ENCODE measurements at regions not wholly inside any gene's neighbourhood (a gene's known extent, or its start where the extent isn't known, plus 50 kb on each side); places are given as distances from the start of the nearest gene placed in this dataset.

GRCh38 chr14:66389481-66389880 lies 96.7 kb upstream of the CCDC196 start:
- Histone ChIP-seq H3K79me1 (ENCODE audit: low read depth in 1 of 2, low read length in 2 of 2) (no peaks in the 10 kb centered on the region), H3K27ac (ENCODE audit: insufficient read depth, low read length) (no peak overlapping the region), H2AFZ (replicated peaks; ENCODE audit: low read length, poor library complexity) (no peak overlapping the region), H2BK20ac (ENCODE audit: low read depth, low read length) (no peak overlapping the region), H3K9ac (ENCODE audit: low read depth, low read length) (no peak overlapping the region), H3K9me3 (ENCODE audit: control insufficient read depth, insufficient read depth, low read length) (no peaks in the 10 kb centered on the region), H4K20me1 (ENCODE audit: insufficient read depth, low read length) (no peaks in the 10 kb centered on the region), H2AK9ac (replicated peaks; ENCODE audit: low read depth, low read length, poor library complexity) (no peak overlapping the region), H2AK5ac (ENCODE audit: low read depth, low read length) (no peak overlapping the region), H3K18ac (ENCODE audit: low read depth, low read length) (no peak overlapping the region), H3K9me1 (ENCODE audit: insufficient read depth, low read length) (no peaks in the 10 kb centered on the region), H3K36me3 (ENCODE audit: control insufficient read depth, insufficient read depth, low read length) (no peaks in the 10 kb centered on the region), H3K4me2 (ENCODE audit: low read depth, low read length) (no peak overlapping the region), H3K4ac (ENCODE audit: low read depth, low read length) (no peak overlapping the region), H3K4me1 (ENCODE audit: control insufficient read depth, insufficient read depth, low read length) (no peaks in the 10 kb centered on the region), H3K56ac (ENCODE audit: extremely low read depth, insufficient read depth, low read length) (no peak overlapping the region), H4K8ac (ENCODE audit: low read depth in 2 of 2, low read length in 2 of 2) (no peak overlapping the region), H2BK120ac (ENCODE audit: low read depth, low read length) (no peak overlapping the region), H3K14ac (replicated peaks; ENCODE audit: low read depth, low read length) (no peak overlapping the region), H4K5ac (ENCODE audit: low read depth, low read length) (no peak overlapping the region), H2BK15ac (ENCODE audit: low read depth, low read length) (no peak overlapping the region), H4K91ac (ENCODE audit: insufficient read depth, low read depth, low read length) (no peak overlapping the region), H3K27me3 (ENCODE audit: control insufficient read depth, insufficient read depth, low read length) (no peaks in the 10 kb centered on the region), H2BK5ac (ENCODE audit: low read depth, low read length, poor library complexity, severe bottlenecking) (no peak overlapping the region), H3K23ac (ENCODE audit: low read depth, low read length) (no peak overlapping the region), H3K4me3 (ENCODE audit: insufficient read depth, low read depth, low read length) (no peak overlapping the region)
- intact Hi-C loops (cut with micrococcal nuclease) (no loop called here), dilution Hi-C loops (cut with HindIII; ENCODE audit: low sequenced_read_pairs, unreplicated experiment) (no loop called here), in situ Hi-C loops (cut with MboI; ENCODE audit: low sequenced_read_pairs) (no loop called here)
- BruUV-seq (replicated peaks), result no TSS peak
- WGBS, 2 experiments (ENCODE audit: extremely low coverage in 2 of 2, insufficient read length in 1 of 2), result no CpG with 5 or more reads among the region's 1 CpG
- no peak for ATAC-seq (ENCODE audit: low read depth)
- POLR2A ChIA-PET (ENCODE audit: unreplicated experiment), result no interaction called here
- no peak for TF ChIP-seq SMC3 (IDR thresholded peaks at IDR 0.05; ENCODE audit: low read depth, low read length)
- TF ChIP-seq CEBPB (IDR thresholded peaks at IDR 0.05; ENCODE audit: low read depth, low read length), result no peak
- TF ChIP-seq ELK1 (IDR thresholded peaks at IDR 0.05; ENCODE audit: borderline replicate concordance, low read depth, low read length), result no peak
- TF ChIP-seq USF2 (IDR thresholded peaks at IDR 0.05; ENCODE audit: low read depth, low read length), result no peak
- no peak for TF ChIP-seq MAFK (IDR thresholded peaks at IDR 0.05; ENCODE audit: low read depth, low read length)
- no peak for TF ChIP-seq MXI1 (IDR thresholded peaks at IDR 0.05; ENCODE audit: borderline replicate concordance, low read depth, low read length)
- no peak for TF ChIP-seq CHD1 (IDR thresholded peaks at IDR 0.05; ENCODE audit: low read depth, low read length)
- TF ChIP-seq CTCF (conservative IDR thresholded peaks at IDR 0.05; ENCODE audit: low read depth, low read length), result no peak
- no peak for TF ChIP-seq RAD21 (IDR thresholded peaks at IDR 0.05; ENCODE audit: low read length)
- TF ChIP-seq RFX5 (IDR thresholded peaks at IDR 0.05; ENCODE audit: low read depth, low read length), result no peak
- no peak for TF ChIP-seq MAZ (IDR thresholded peaks at IDR 0.05; ENCODE audit: borderline replicate concordance, low read depth, low read length)
- TF ChIP-seq BHLHE40 (IDR thresholded peaks at IDR 0.05; ENCODE audit: low read depth, low read length), result no peak
- TF ChIP-seq NFE2L2 (IDR thresholded peaks at IDR 0.05; ENCODE audit: low read depth, low read length), result no peak
- no peak for TF ChIP-seq RCOR1 (IDR thresholded peaks at IDR 0.05; ENCODE audit: insufficient replicate concordance, low read length)
- TF ChIP-seq POLR2A (IDR thresholded peaks at IDR 0.05; ENCODE audit: low read depth, low read length), result no peak
- no peak for TF ChIP-seq FOS (IDR thresholded peaks at IDR 0.05; ENCODE audit: low read depth, low read length)
- CTCF ChIA-PET, result no interaction called here
- no peak for DNase-seq
